HCT116 (cell line): ENCODE measurements at regions not wholly inside any gene's neighbourhood (a gene's known extent, or its start where the extent isn't known, plus 50 kb on each side); places are given as distances from the start of the nearest gene placed in this dataset.

ENCODE experiments used
- ATAC-seq: fragments of 200-7000 bp; cut with Tn5 transposase; 2 replicates; pipeline ENCODE4 v1.9.1; 2020; ENCODE audit warnings: mild to moderate bottlenecking, moderate library complexity
- BruUV-seq: library from RNA; stranded (reverse); fragments of 400-500 nt; replicated peaks from 2 replicates; lab custom pipeline; 2021; lab: Mats Ljungman, UMichigan
- CTCF ChIA-PET: fragments of 300-600 bp; sonication (Branson Sonifier 250); formaldehyde crosslinking; loops from one replicate; lab custom pipeline; 2021; ENCODE audit warnings: antibody characterized with exemption; lab: Charles Lee
- POLR2A ChIA-PET: fragments of 300-600, 350-600 bp; sonication (Branson Sonifier 250); formaldehyde crosslinking; loops from one replicate; lab custom pipeline; 2021; ENCODE audit warnings: antibody characterized with exemption; lab: Charles Lee
- RAD21 ChIA-PET, 2 experiments: fragments of 300-600 bp; sonication (Branson Sonifier 250); formaldehyde crosslinking; loops; one replicate each; lab custom pipeline; 2023; ENCODE audit warnings: low total read pairs in 2 of 2; ENCODE audit not compliant: uncharacterized antibody in 2 of 2, unreplicated experiment in 2 of 2, low non-redundant PET in 1 of 2; lab: Charles Lee
- DNase-seq: peaks from one replicate; pipeline ENCODE4 v3.0.0-alpha.2; 2010; ENCODE audit warnings: low read depth, low spot score
- H2AFZ ChIP-seq: fragments of 200-600 bp; shearing (Covaris generic), sonication (generic); 2 replicates; pipeline ENCODE4 v1.6.1; 2017; ENCODE audit warnings: low read depth, mixed run types, mixed read lengths, antibody characterized with exemption, low read length; ENCODE audit not compliant: poor library complexity, severe bottlenecking
- H3K27ac ChIP-seq: 2 replicates; pipeline ENCODE4 v1.5.1; 2012; ENCODE audit warnings: low read depth, low read length
- H3K27me3 ChIP-seq: fragments of 200-600 bp; sonication (generic); 2 replicates; pipeline ENCODE4 v1.6.1; 2016; ENCODE audit warnings: mixed run types, low read length, mixed read lengths; ENCODE audit not compliant: insufficient read depth
- H3K36me3 ChIP-seq, 2 experiments: fragments of 200-500 bp in 1 of 2; fragments of 200-600 bp in 1 of 2; sonication (Bioruptor generic) in 1 of 2; sonication (generic) in 1 of 2; 2 replicates each; pipeline versions ENCODE4 v1.5.1 to v1.6.1; 2014 to 2016; ENCODE audit warnings: low read length in 2 of 2, inconsistent platforms in 1 of 2, mixed read lengths in 1 of 2, mixed run types in 1 of 2; ENCODE audit not compliant: insufficient read depth in 2 of 2, control insufficient read depth in 1 of 2
- H3K4me1 ChIP-seq, 2 experiments: fragments of 200-600 bp in 1 of 2; sonication (generic) in 1 of 2; 2 replicates each; pipeline versions ENCODE4 v1.5.1 to v1.6.1; 2012 to 2017; ENCODE audit warnings: low read length in 2 of 2, inconsistent platforms in 1 of 2, mild to moderate bottlenecking in 1 of 2, mixed read lengths in 1 of 2, mixed run types in 1 of 2, moderate library complexity in 1 of 2; ENCODE audit not compliant: insufficient read depth in 2 of 2, control insufficient read depth in 1 of 2
- H3K4me2 ChIP-seq: fragments of 200-600 bp; sonication (generic); 2 replicates; pipeline ENCODE4 v1.6.1; 2017; ENCODE audit warnings: mixed run types, low read length, mixed read lengths
- H3K4me3 ChIP-seq, 2 experiments: fragments of 200-600 bp in 1 of 2; sonication (generic) in 1 of 2; replicated peaks in 1 of 2; 2 replicates each; pipeline ENCODE4 v1.5.1; 2011 to 2016; ENCODE audit warnings: low read length in 2 of 2, control low read depth in 1 of 2, low read depth in 1 of 2, mild to moderate bottlenecking in 1 of 2, mixed read lengths in 1 of 2, mixed run types in 1 of 2
- H3K79me2 ChIP-seq: fragments of 200-600 bp; sonication (generic); 2 replicates; pipeline ENCODE4 v1.6.1; 2017; ENCODE audit warnings: mild to moderate bottlenecking, mixed run types, low read length, moderate library complexity, mixed read lengths; ENCODE audit not compliant: insufficient read depth
- H3K9ac ChIP-seq: fragments of 200-600 bp; sonication (generic); 2 replicates; pipeline ENCODE4 v1.6.1; 2016; ENCODE audit warnings: low read length, mixed read lengths
- H3K9me2 ChIP-seq: fragments of 200-600 bp; sonication (generic), shearing (Covaris generic); 2 replicates; pipeline ENCODE4 v1.6.1; 2017; ENCODE audit warnings: mixed run types, mild to moderate bottlenecking, moderate library complexity; ENCODE audit not compliant: insufficient read depth
- H3K9me3 ChIP-seq, 2 experiments: fragments of 200-500 bp in 1 of 2; fragments of 200-600 bp in 1 of 2; sonication (Bioruptor generic) in 1 of 2; sonication (generic) in 1 of 2; 2 replicates each; pipeline ENCODE4 v1.6.1; 2014 to 2017; ENCODE audit warnings: low read length in 2 of 2, mixed read lengths in 2 of 2, inconsistent platforms in 1 of 2, low read depth in 1 of 2, mild to moderate bottlenecking in 1 of 2, mixed run types in 1 of 2, moderate library complexity in 1 of 2; ENCODE audit not compliant: control insufficient read depth in 1 of 2, insufficient read depth in 1 of 2
- H4K20me1 ChIP-seq: fragments of 200-600 bp; sonication (generic), shearing (Covaris generic); 2 replicates; pipeline ENCODE4 v1.6.1; 2017; ENCODE audit warnings: mixed run types, mild to moderate bottlenecking, moderate library complexity; ENCODE audit not compliant: insufficient read depth
- POLR2A ChIP-seq: IDR thresholded peaks from 2 replicates; pipeline ENCODE4 v1.7.0; 2011; ENCODE audit warnings: borderline replicate concordance; ENCODE audit not compliant: insufficient read depth, insufficient read length; ENCODE audit errors: extremely low read depth
- intact Hi-C: fragments of 100-400 bp; cut with micrococcal nuclease; formaldehyde crosslinking; loops from 2 replicates; pipeline ENCODE4 v1.10.0; 2022
- TF ChIP-seq, protein P1 (sequence below): IDR thresholded peaks from 2 replicates; pipeline ENCODE4 v1.6.1; 2011; ENCODE audit warnings: mild to moderate bottlenecking, low read length, moderate library complexity; ENCODE audit not compliant: insufficient replicate concordance; ENCODE audit errors: extremely low read depth
- TF ChIP-seq, protein P2 (sequence below): IDR thresholded peaks from 2 replicates; pipeline ENCODE4 v1.6.1; 2012; ENCODE audit warnings: low read depth

DNA sequence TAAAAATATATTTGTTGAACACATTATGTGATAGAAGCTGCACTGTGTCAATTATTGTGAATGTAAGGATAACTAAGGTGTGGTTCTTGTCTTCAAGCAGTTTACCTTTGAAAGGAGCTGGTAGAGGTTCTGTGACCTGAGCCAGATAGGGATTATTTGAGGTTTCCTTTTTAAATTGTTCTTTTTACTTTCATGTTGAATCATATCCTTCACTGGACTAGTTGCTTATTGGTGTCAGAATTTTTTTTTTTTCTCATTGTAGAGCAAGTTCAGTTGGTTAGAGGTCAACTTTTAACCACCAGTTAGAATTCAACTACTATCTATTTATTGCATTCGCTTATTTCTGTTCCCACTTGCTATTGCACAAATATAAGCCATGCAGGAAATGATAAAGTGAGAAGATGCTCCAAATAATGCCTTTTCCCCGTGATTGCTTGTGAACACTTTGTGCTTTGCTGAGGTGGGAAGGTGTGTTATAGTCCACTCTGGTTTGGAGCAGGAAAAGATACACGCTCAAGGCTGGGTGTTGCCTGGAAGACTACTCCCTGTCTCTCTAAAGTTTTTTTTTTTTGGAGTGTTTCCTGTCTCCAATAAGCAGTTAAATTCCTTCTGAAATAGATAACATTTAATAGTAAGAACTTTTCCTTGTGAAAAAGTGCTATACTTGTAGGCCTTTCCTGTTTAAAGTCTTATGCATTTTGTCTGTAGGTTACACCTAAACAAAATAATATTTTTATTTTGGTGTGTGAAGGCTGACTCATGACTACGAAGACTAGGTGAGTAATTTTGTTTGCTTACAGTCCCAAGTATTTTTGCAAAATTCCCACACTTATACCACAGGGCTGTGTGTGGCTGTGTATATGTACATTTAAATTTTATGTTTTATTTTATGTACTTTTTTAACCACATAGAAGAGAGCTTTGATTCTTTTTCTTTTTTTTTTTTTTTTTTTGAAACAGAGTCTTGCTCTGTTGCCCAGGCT is 83.8 kb upstream of the LCORL start:
- Histone ChIP-seq H4K20me1 (no peaks in the 10 kb centered on the region), H3K4me2 (no peak overlapping the region), H3K36me3 (no peaks in the 10 kb centered on the region), H3K27ac (no peak overlapping the region), H3K4me3 (no peak overlapping the region), H3K27me3 (peaks cover 18% of the 10 kb centered on the region), H3K4me1 (no peaks in the 10 kb centered on the region), H3K79me2 (no peaks in the 10 kb centered on the region), H3K9me2 (no peaks in the 10 kb centered on the region), H3K9me3 (no peaks in the 10 kb centered on the region), H3K9ac (no peak overlapping the region), H2AFZ (no peak overlapping the region)
- ChIA-PET CTCF (no interaction called here), RAD21 (no interaction called here), POLR2A (no interaction called here)
- DNase-seq = no peak
- no peak for TF ChIP-seq POLR2A
- TF ChIP-seq, protein P1, sequence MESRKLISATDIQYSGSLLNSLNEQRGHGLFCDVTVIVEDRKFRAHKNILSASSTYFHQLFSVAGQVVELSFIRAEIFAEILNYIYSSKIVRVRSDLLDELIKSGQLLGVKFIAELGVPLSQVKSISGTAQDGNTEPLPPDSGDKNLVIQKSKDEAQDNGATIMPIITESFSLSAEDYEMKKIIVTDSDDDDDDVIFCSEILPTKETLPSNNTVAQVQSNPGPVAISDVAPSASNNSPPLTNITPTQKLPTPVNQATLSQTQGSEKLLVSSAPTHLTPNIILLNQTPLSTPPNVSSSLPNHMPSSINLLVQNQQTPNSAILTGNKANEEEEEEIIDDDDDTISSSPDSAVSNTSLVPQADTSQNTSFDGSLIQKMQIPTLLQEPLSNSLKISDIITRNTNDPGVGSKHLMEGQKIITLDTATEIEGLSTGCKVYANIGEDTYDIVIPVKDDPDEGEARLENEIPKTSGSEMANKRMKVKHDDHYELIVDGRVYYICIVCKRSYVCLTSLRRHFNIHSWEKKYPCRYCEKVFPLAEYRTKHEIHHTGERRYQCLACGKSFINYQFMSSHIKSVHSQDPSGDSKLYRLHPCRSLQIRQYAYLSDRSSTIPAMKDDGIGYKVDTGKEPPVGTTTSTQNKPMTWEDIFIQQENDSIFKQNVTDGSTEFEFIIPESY = no peak
- TF ChIP-seq, protein P2, sequence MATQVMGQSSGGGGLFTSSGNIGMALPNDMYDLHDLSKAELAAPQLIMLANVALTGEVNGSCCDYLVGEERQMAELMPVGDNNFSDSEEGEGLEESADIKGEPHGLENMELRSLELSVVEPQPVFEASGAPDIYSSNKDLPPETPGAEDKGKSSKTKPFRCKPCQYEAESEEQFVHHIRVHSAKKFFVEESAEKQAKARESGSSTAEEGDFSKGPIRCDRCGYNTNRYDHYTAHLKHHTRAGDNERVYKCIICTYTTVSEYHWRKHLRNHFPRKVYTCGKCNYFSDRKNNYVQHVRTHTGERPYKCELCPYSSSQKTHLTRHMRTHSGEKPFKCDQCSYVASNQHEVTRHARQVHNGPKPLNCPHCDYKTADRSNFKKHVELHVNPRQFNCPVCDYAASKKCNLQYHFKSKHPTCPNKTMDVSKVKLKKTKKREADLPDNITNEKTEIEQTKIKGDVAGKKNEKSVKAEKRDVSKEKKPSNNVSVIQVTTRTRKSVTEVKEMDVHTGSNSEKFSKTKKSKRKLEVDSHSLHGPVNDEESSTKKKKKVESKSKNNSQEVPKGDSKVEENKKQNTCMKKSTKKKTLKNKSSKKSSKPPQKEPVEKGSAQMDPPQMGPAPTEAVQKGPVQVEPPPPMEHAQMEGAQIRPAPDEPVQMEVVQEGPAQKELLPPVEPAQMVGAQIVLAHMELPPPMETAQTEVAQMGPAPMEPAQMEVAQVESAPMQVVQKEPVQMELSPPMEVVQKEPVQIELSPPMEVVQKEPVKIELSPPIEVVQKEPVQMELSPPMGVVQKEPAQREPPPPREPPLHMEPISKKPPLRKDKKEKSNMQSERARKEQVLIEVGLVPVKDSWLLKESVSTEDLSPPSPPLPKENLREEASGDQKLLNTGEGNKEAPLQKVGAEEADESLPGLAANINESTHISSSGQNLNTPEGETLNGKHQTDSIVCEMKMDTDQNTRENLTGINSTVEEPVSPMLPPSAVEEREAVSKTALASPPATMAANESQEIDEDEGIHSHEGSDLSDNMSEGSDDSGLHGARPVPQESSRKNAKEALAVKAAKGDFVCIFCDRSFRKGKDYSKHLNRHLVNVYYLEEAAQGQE = no peak
- intact Hi-C loops = no loop called here
- no TSS peak for BruUV-seq
- no peak for ATAC-seq
